Panc1 (cell line): ENCODE measurements at regions not wholly inside any gene's neighbourhood (a gene's known extent, or its start where the extent isn't known, plus 50 kb on each side); places are given as distances from the start of the nearest gene placed in this dataset.
A peak's percentile ranks its signal among the peaks of the same experiment; 100 is the strongest.
"Not testable (repeated sequence)": the region's sequence is repeated elsewhere in the genome, so short reads cannot be mapped to it uniquely, and the experiment has no call there.

Experiments used
- ATAC-seq: fragments of 200-7000 bp; cut with Tn5 transposase; 2 replicates; pipeline ENCODE4 v1.9.1; 2020; ENCODE audit warnings: mild to moderate bottlenecking, moderate library complexity
- BruUV-seq: library from RNA; stranded (reverse); fragments of 400-500 nt; replicated peaks from 2 replicates; lab custom pipeline; 2021; lab: Mats Ljungman, UMichigan
- CTCF ChIA-PET: fragments of 300-600 bp; sonication (Branson Sonifier 250); formaldehyde crosslinking; loops from one replicate; lab custom pipeline; 2022; ENCODE audit warnings: antibody characterized with exemption; lab: Charles Lee
- POLR2A ChIA-PET: fragments of 300-600 bp; sonication (Branson Sonifier 250); formaldehyde crosslinking; loops from one replicate; lab custom pipeline; 2022; ENCODE audit warnings: antibody characterized with exemption; lab: Charles Lee
- DNase-seq: peaks from one replicate; pipeline ENCODE4 v3.0.0-alpha.2; 2010; ENCODE audit warnings: low read depth, low spot score
- H3K27ac ChIP-seq: 2 replicates; pipeline ENCODE4 v1.5.1; 2011; ENCODE audit warnings: mild to moderate bottlenecking, low read length, inconsistent platforms
- H3K27me3 ChIP-seq: fragments of 200-500 bp; sonication (Bioruptor generic); 2 replicates; pipeline ENCODE4 v1.6.0; 2014; ENCODE audit warnings: low read length, inconsistent platforms; ENCODE audit not compliant: control insufficient read depth, insufficient read depth
- H3K36me3 ChIP-seq: fragments of 200-500 bp; sonication (Bioruptor generic); 2 replicates; pipeline ENCODE4 v1.5.1; 2014; ENCODE audit warnings: inconsistent platforms, mild to moderate bottlenecking, low read length, moderate library complexity; ENCODE audit not compliant: control insufficient read depth, insufficient read depth
- H3K4me1 ChIP-seq: 2 replicates; pipeline ENCODE4 v1.5.1; 2011; ENCODE audit warnings: inconsistent platforms, mild to moderate bottlenecking, low read length, moderate library complexity; ENCODE audit not compliant: control insufficient read depth, insufficient read depth
- H3K4me3 ChIP-seq, 2 experiments: 2 replicates each; pipeline ENCODE4 v1.5.1; 2011 to 2012; ENCODE audit warnings: low read depth in 2 of 2, low read length in 2 of 2, mild to moderate bottlenecking in 2 of 2, inconsistent platforms in 1 of 2, moderate library complexity in 1 of 2
- H3K9me3 ChIP-seq: fragments of 200-500 bp; sonication (Bioruptor generic); 2 replicates; pipeline ENCODE4 v1.5.1; 2014; ENCODE audit warnings: low read depth, mild to moderate bottlenecking, inconsistent platforms, low read length, moderate library complexity; ENCODE audit not compliant: control insufficient read depth, insufficient read depth
- CTCF ChIP-seq: fragments of 450-650 bp; IDR thresholded peaks from 2 replicates; pipeline ENCODE4 v1.5.1; 2017; ENCODE audit warnings: mild to moderate bottlenecking
- SIN3A ChIP-seq: IDR thresholded peaks from 2 replicates; pipeline ENCODE4 v1.6.1; 2012; ENCODE audit warnings: low read depth, mild to moderate bottlenecking, low read length, moderate library complexity, borderline replicate concordance; ENCODE audit not compliant: insufficient read depth
- in situ Hi-C: cut with HindIII; loops from 2 replicates; pipeline ENCODE4 v1.10.0; 2016; ENCODE audit warnings: low sequenced_read_pairs, low pct_unique_long_range_greater_than_20kb
- intact Hi-C: fragments of 100-400 bp; cut with micrococcal nuclease; formaldehyde crosslinking; loops from one replicate; pipeline ENCODE4 v1.10.0; 2022; ENCODE audit not compliant: unreplicated experiment

GRCh38 chr15:83380682-83381081 lies 66.5 kb upstream of the SH3GL3 start:
- no TSS peak for BruUV-seq
- in situ Hi-C loops: no loop called here
- H3K4me1 ChIP-seq: no peaks in the 10 kb centered on the region
- H3K27me3 ChIP-seq: no peaks in the 10 kb centered on the region; the same call in 1 of the 2 replicates
- H3K9me3 ChIP-seq: no peaks in the 10 kb centered on the region
- TF ChIP-seq CTCF (peak; percentile 81), SIN3A (no peak)
- ChIA-PET CTCF (interaction anchor here (0.6 kb wide), 1 partner anchor 133 kb away, joined by 3 read pairs; no protein-coding TSS in a partner anchor), POLR2A (no interaction called here)
- ATAC-seq (peak; percentile 91), DNase-seq (peak; percentile 8)
- H3K27ac ChIP-seq: no peak overlapping the region
- H3K36me3 ChIP-seq: no peaks in the 10 kb centered on the region
- intact Hi-C loops: loop anchor here (2.0 kb wide), 1 partner anchor 132 kb away; no protein-coding TSS in a partner anchor
- no peak overlapping the region for H3K4me3 ChIP-seq

GRCh38 chr15:83383608-83384139 lies 63.5 kb upstream of the SH3GL3 start:
- H3K9me3 ChIP-seq, H3K36me3 ChIP-seq, H3K4me3 ChIP-seq, H3K4me1 ChIP-seq, H3K27me3 ChIP-seq, H3K27ac ChIP-seq, intact Hi-C loops, CTCF ChIA-PET, in situ Hi-C loops, DNase-seq, POLR2A ChIA-PET, ATAC-seq, BruUV-seq: not testable (repeated sequence)

- ChIA-PET POLR2A (no interaction called here), CTCF (no interaction called here)
- intact Hi-C loops: no loop called here
- Histone ChIP-seq H3K4me1 (no peaks in the 10 kb centered on the region), H3K27me3 (peaks cover 5% of the 10 kb centered on the region), H3K36me3 (no peaks in the 10 kb centered on the region), H3K27ac (no peak overlapping the region), H3K9me3 (no peaks in the 10 kb centered on the region), H3K4me3 (no peak overlapping the region)
- DNase-seq (no peak), ATAC-seq (no peak)
- in situ Hi-C loops: no loop called here
- BruUV-seq: no TSS peak
- TF ChIP-seq CTCF: no peak
These were observed 51.0 kb upstream of the SH3GL3 start for GRCh38 chr15:83396101-83396500.
